ENCODE measurements at regions not wholly inside any gene's neighbourhood (a gene's known extent, or its start where the extent isn't known, plus 50 kb on each side); places are given as distances from the start of the nearest gene placed in this dataset.
A peak's percentile ranks its signal among the peaks of the same experiment; 100 is the strongest.

- no peak for DNase-seq (ENCODE audit: low spot score)
Measured at GRCh38 chr4:13849778-13850177, 222.3 kb upstream of the BOD1L1 start.

- no peak for DNase-seq (ENCODE audit: low spot score)
Measured at GRCh38 chr4:13851085-13851940, 223.8 kb upstream of the BOD1L1 start.

- DNase-seq (ENCODE audit: low spot score), result no peak
Measured at GRCh38 chr4:13852411-13852810, 224.9 kb upstream of the BOD1L1 start.

GRCh38 chr4:13856387-13856786, 228.9 kb upstream of the BOD1L1 start:
- DNase-seq (ENCODE audit: low spot score), result no peak

GRCh38 chr4:13857397-13857796, 229.9 kb upstream of the BOD1L1 start:
- no peak for DNase-seq (ENCODE audit: low spot score)

GRCh38 chr4:13857800-13858199, 230.3 kb upstream of the BOD1L1 start:
- DNase-seq (ENCODE audit: low spot score), result no peak

GRCh38 chr4:13859423-13859822, 231.9 kb upstream of the BOD1L1 start:
- DNase-seq (ENCODE audit: low spot score), result no peak

GRCh38 chr4:13860126-13860525, 232.6 kb upstream of the BOD1L1 start:
- peak; percentile 36 for DNase-seq (ENCODE audit: low spot score)

GRCh38 chr4:13865871-13866669, 238.5 kb upstream of the BOD1L1 start:
- DNase-seq (ENCODE audit: low spot score), result no peak

- no peak for DNase-seq (ENCODE audit: low spot score)
Measured at GRCh38 chr4:13866881-13867280, 239.4 kb upstream of the BOD1L1 start.

GRCh38 chr4:13872155-13872554, 244.6 kb upstream of the BOD1L1 start:
- no peak for DNase-seq (ENCODE audit: low spot score)

GRCh38 chr4:13872955-13873354, 245.4 kb upstream of the BOD1L1 start:
- DNase-seq (ENCODE audit: low spot score), result no peak

- no peak for DNase-seq (ENCODE audit: low spot score)
Measured at GRCh38 chr4:13875181-13875580, 247.7 kb upstream of the BOD1L1 start.

GRCh38 chr4:13876131-13876530, 248.6 kb upstream of the BOD1L1 start:
- no peak for DNase-seq (ENCODE audit: low spot score)

GRCh38 chr4:13876940-13877339, 249.4 kb upstream of the BOD1L1 start:
- DNase-seq (ENCODE audit: low spot score), result no peak

GRCh38 chr4:13877626-13878025, 250.1 kb upstream of the BOD1L1 start:
- DNase-seq (ENCODE audit: low spot score), result no peak

GRCh38 chr4:13881892-13882291, 254.4 kb upstream of the BOD1L1 start:
- no peak for DNase-seq (ENCODE audit: low spot score)

GRCh38 chr4:13887010-13887409, 259.5 kb upstream of the BOD1L1 start:
- DNase-seq (ENCODE audit: low spot score), result no peak

- DNase-seq (ENCODE audit: low spot score), result no peak
Measured at GRCh38 chr4:13888112-13888511, 260.6 kb upstream of the BOD1L1 start.

- no peak for DNase-seq (ENCODE audit: low spot score)
Measured at GRCh38 chr4:13891544-13891939, 264.0 kb upstream of the BOD1L1 start.

GRCh38 chr4:13892739-13893105, 265.2 kb upstream of the BOD1L1 start:
- DNase-seq (ENCODE audit: low spot score), result no peak

GRCh38 chr4:13893211-13893610, 265.7 kb upstream of the BOD1L1 start:
- no peak for DNase-seq (ENCODE audit: low spot score)

GRCh38 chr4:13893987-13894386, 266.5 kb upstream of the BOD1L1 start:
- no peak for DNase-seq (ENCODE audit: low spot score)

Data from iPS-NIHi11 (cell line).